ENCODE measurements at regions not wholly inside any gene's neighbourhood (a gene's known extent, or its start where the extent isn't known, plus 50 kb on each side); places are given as distances from the start of the nearest gene placed in this dataset.

DNA sequence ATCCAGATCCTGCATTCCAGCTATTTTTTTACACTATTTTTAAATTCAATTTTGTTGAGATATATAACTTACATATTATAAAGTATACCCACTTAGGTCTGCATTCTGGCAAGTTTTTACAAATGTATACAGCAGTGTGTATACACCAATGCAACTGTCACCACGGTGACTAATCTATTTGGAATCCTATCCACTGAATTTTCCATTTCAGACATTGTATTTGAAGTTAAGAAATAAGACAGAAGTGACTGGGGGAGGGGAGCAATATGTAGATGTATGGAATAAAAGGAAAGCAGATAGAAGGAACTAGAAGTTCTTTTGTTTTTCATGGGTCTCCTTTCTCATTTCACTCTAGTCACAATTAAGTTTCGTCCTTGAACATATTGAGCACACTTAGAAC, 431.5 kb upstream of the CHRM3 start:
- TF ChIP-seq POLR2A (IDR thresholded peaks at IDR 0.05) (no peak), CTCF (IDR thresholded peaks at IDR 0.05) (no peak), POLR2AphosphoS5 (IDR thresholded peaks at IDR 0.05; ENCODE audit: insufficient read depth in 1 of 2, low read depth in 1 of 2) (no peak)

Data from vagina (tissue), 2 donors.